GM23248 (cell line): ENCODE measurements at regions not wholly inside any gene's neighbourhood (a gene's known extent, or its start where the extent isn't known, plus 50 kb on each side); places are given as distances from the start of the nearest gene placed in this dataset.

Experiments used
- EZH2 ChIP-seq: fragments of 200-600 bp; sonication (generic); IDR thresholded peaks from 2 replicates; pipeline ENCODE4 v1.6.1; 2018; ENCODE audit warnings: antibody characterized with exemption, mild to moderate bottlenecking; ENCODE audit not compliant: insufficient read depth, poor library complexity, severe bottlenecking
- EZH2phosphoT487 ChIP-seq: fragments of 200-600 bp; sonication (generic); IDR thresholded peaks from 2 replicates; pipeline ENCODE4 v1.6.1; 2018; ENCODE audit warnings: antibody characterized with exemption, moderate library complexity, mild to moderate bottlenecking, low read depth; ENCODE audit not compliant: insufficient read depth

GRCh38 chr2:146681991-146682390 is 1162.8 kb upstream of the ACVR2A start:
- TF ChIP-seq EZH2 = no peak
- TF ChIP-seq EZH2phosphoT487 = no peak
